ENCODE measurements at regions not wholly inside any gene's neighbourhood (a gene's known extent, or its start where the extent isn't known, plus 50 kb on each side); places are given as distances from the start of the nearest gene placed in this dataset.

GRCh38 chr1:21362096-21362495 lies 71.8 kb upstream of the ECE1 start:
- DNase-seq = no peak
- Mint-ChIP-seq H3K36me3 (no peaks in the 10 kb centered on the region), H3K27ac (no peak overlapping the region), H3K4me3 (no peak overlapping the region), H3K4me1 (no peaks in the 10 kb centered on the region), H3K27me3 (peaks cover 11% of the 10 kb centered on the region), H3K9me3 (no peaks in the 10 kb centered on the region)
- CTCF ChIA-PET = interaction anchor here (1.1 to 1.8 kb wide), 2 partner anchors 92 to 130 kb away, joined by 3 to 5 read pairs; no protein-coding TSS in a partner anchor

- Mint-ChIP-seq H3K36me3 (no peaks in the 10 kb centered on the region), H3K4me3 (no peak overlapping the region), H3K4me1 (no peaks in the 10 kb centered on the region), H3K27ac (no peak overlapping the region), H3K9me3 (no peaks in the 10 kb centered on the region), H3K27me3 (peaks cover 16% of the 10 kb centered on the region)
- CTCF ChIA-PET = interaction anchor here (0.6 to 1.8 kb wide), 3 partner anchors 8 to 129 kb away, joined by 3 to 5 read pairs (median 3); no protein-coding TSS in a partner anchor
- DNase-seq = no peak
Measured at GRCh38 chr1:21361506-21361905, 71.2 kb upstream of the ECE1 start.

- Mint-ChIP-seq H3K9me3 (no peaks in the 10 kb centered on the region), H3K4me3 (no peak overlapping the region), H3K27ac (no peak overlapping the region), H3K4me1 (no peaks in the 10 kb centered on the region), H3K36me3 (no peaks in the 10 kb centered on the region), H3K27me3 (peaks cover 22% of the 10 kb centered on the region)
- CTCF ChIA-PET = interaction anchor here (2.4 kb wide), 1 partner anchor 12 kb away, joined by 12 read pairs; no protein-coding TSS in a partner anchor
- DNase-seq = no peak
Measured at GRCh38 chr1:21357161-21357560, 66.9 kb upstream of the ECE1 start.

- H3K4me1 Mint-ChIP-seq = no peaks in the 10 kb centered on the region
- H3K36me3 Mint-ChIP-seq = no peaks in the 10 kb centered on the region
- no peak for DNase-seq
- H3K27me3 Mint-ChIP-seq = peaks cover 29% of the 10 kb centered on the region
- H3K4me3 Mint-ChIP-seq = no peak overlapping the region
- H3K9me3 Mint-ChIP-seq = no peaks in the 10 kb centered on the region
- CTCF ChIA-PET = interaction anchor here (0.6 to 2.4 kb wide), 2 partner anchors 13 to 123 kb away, joined by 3 to 12 read pairs; no protein-coding TSS in a partner anchor
- H3K27ac Mint-ChIP-seq = no peak overlapping the region
Measured at GRCh38 chr1:21355956-21356355, 65.7 kb upstream of the ECE1 start.

GRCh38 chr1:21352586-21352985 lies 62.3 kb upstream of the ECE1 start:
- no peaks in the 10 kb centered on the region for H3K9me3 Mint-ChIP-seq

GRCh38 chr1:21351901-21352300 lies 61.6 kb upstream of the ECE1 start:
- peaks cover 30% of the 10 kb centered on the region for H3K27me3 Mint-ChIP-seq
- no peak for DNase-seq
- H3K27ac Mint-ChIP-seq = no peak overlapping the region
- no peaks in the 10 kb centered on the region for H3K9me3 Mint-ChIP-seq
- no peaks in the 10 kb centered on the region for H3K4me1 Mint-ChIP-seq
- no peak overlapping the region for H3K4me3 Mint-ChIP-seq
- no peaks in the 10 kb centered on the region for H3K36me3 Mint-ChIP-seq
- CTCF ChIA-PET = interaction anchor here (1.9 to 2.6 kb wide), 2 partner anchors 17 to 82 kb away, joined by 5 to 12 read pairs; no protein-coding TSS in a partner anchor

More at GRCh38 chr1:21352586-21352985, 62.3 kb upstream of the ECE1 start:
- peaks cover 35% of the 10 kb centered on the region for H3K27me3 Mint-ChIP-seq
- no peak overlapping the region for H3K4me3 Mint-ChIP-seq
- DNase-seq = no peak
- no peak overlapping the region for H3K27ac Mint-ChIP-seq
- CTCF ChIA-PET = interaction anchor here (1.9 to 2.6 kb wide), 2 partner anchors 16 to 83 kb away, joined by 5 to 12 read pairs; no protein-coding TSS in a partner anchor
- H3K36me3 Mint-ChIP-seq = no peaks in the 10 kb centered on the region
- no peaks in the 10 kb centered on the region for H3K4me1 Mint-ChIP-seq

GRCh38 chr1:21350202-21350885 lies 60.1 kb upstream of the ECE1 start:
- CTCF ChIA-PET = interaction anchor here (1.1 kb wide), 2 partner anchors 80 to 133 kb away, joined by 3 to 4 read pairs; no protein-coding TSS in a partner anchor
- no peak overlapping the region for H3K4me3 Mint-ChIP-seq
- no peak for DNase-seq
- H3K9me3 Mint-ChIP-seq = no peaks in the 10 kb centered on the region
- H3K4me1 Mint-ChIP-seq = no peaks in the 10 kb centered on the region
- H3K27ac Mint-ChIP-seq = no peak overlapping the region
- H3K36me3 Mint-ChIP-seq = no peaks in the 10 kb centered on the region
- peaks cover 19% of the 10 kb centered on the region for H3K27me3 Mint-ChIP-seq

GRCh38 chr1:21349693-21350092 lies 59.4 kb upstream of the ECE1 start:
- DNase-seq = no peak
- CTCF ChIA-PET = interaction anchor here (1.1 kb wide), 2 partner anchors 79 to 133 kb away, joined by 3 to 4 read pairs; no protein-coding TSS in a partner anchor
- Mint-ChIP-seq H3K27me3 (peaks cover 19% of the 10 kb centered on the region), H3K4me3 (no peak overlapping the region), H3K27ac (no peak overlapping the region), H3K9me3 (no peaks in the 10 kb centered on the region), H3K36me3 (no peaks in the 10 kb centered on the region), H3K4me1 (no peaks in the 10 kb centered on the region)

GRCh38 chr1:21347072-21347581 lies 56.9 kb upstream of the ECE1 start:
- no peak for DNase-seq
- CTCF ChIA-PET = interaction anchor here (0.8 kb wide), 1 partner anchor 22 kb away, joined by 5 read pairs; no protein-coding TSS in a partner anchor
- Mint-ChIP-seq H3K36me3 (peaks cover 3% of the 10 kb centered on the region), H3K9me3 (no peaks in the 10 kb centered on the region), H3K27me3 (peaks cover 17% of the 10 kb centered on the region), H3K27ac (no peak overlapping the region), H3K4me3 (no peak overlapping the region), H3K4me1 (peaks cover 21% of the 10 kb centered on the region)

- Mint-ChIP-seq H3K4me3 (no peak overlapping the region), H3K27me3 (peaks cover 11% of the 10 kb centered on the region), H3K4me1 (peaks cover 27% of the 10 kb centered on the region), H3K9me3 (no peaks in the 10 kb centered on the region), H3K27ac (no peak overlapping the region), H3K36me3 (peaks cover 3% of the 10 kb centered on the region)
- no peak for DNase-seq
- CTCF ChIA-PET = interaction anchor here (2.3 kb wide), 2 partner anchors 12 to 76 kb away, joined by 10 to 12 read pairs; no protein-coding TSS in a partner anchor
Measured at GRCh38 chr1:21346365-21347071, 56.3 kb upstream of the ECE1 start.

- peak; percentile 56 for DNase-seq
- Mint-ChIP-seq H3K4me3 (peak overlapping the region; percentile 87), H3K27me3 (peaks cover 3% of the 10 kb centered on the region), H3K27ac (peak overlapping the region; percentile 89), H3K9me3 (no peaks in the 10 kb centered on the region), H3K4me1 (peaks cover 41% of the 10 kb centered on the region), H3K36me3 (peaks cover 7% of the 10 kb centered on the region)
- CTCF ChIA-PET = interaction anchor here (1.1 to 2.3 kb wide), 10 partner anchors 10 to 127 kb away, joined by 3 to 12 read pairs (median 4); partner anchors contain the start of gene ECE1
Measured at GRCh38 chr1:21344750-21345443, 54.6 kb upstream of the ECE1 start.

- Mint-ChIP-seq H3K9me3 (no peaks in the 10 kb centered on the region), H3K27ac (peak overlapping the region; percentile 89), H3K4me3 (peak overlapping the region; percentile 87), H3K36me3 (peaks cover 10% of the 10 kb centered on the region), H3K4me1 (peaks cover 47% of the 10 kb centered on the region), H3K27me3 (no peaks in the 10 kb centered on the region)
- CTCF ChIA-PET = interaction anchor here (1.2 to 2.3 kb wide), 6 partner anchors 9 to 111 kb away, joined by 3 to 12 read pairs (median 4); partner anchors contain the start of gene ECE1
- DNase-seq = no peak
Measured at GRCh38 chr1:21344098-21344749, 54.0 kb upstream of the ECE1 start.
